NOMO-1 treated with dmso at 0.1 percent for 144 hours (cell line): ENCODE measurements at regions not wholly inside any gene's neighbourhood (a gene's known extent, or its start where the extent isn't known, plus 50 kb on each side); places are given as distances from the start of the nearest gene placed in this dataset.
"Not testable (repeated sequence)": the region's sequence is repeated elsewhere in the genome, so short reads cannot be mapped to it uniquely, and the experiment has no call there.

Experiments used
- DNase-seq: peaks from one replicate; lab custom pipeline; 2025; ENCODE audit not compliant: unreplicated experiment; lab: John Stamatoyannopoulos, UW

- no peak for DNase-seq
These were observed 93.7 kb downstream of the MRM1 start for GRCh38 chr17:36695082-36695481.

- not testable (repeated sequence) for DNase-seq
These were observed 94.3 kb downstream of the MRM1 start for GRCh38 chr17:36695710-36696109.

- DNase-seq = no peak
These were observed 95.4 kb downstream of the MRM1 start for GRCh38 chr17:36696805-36697204.

GRCh38 chr17:36697903-36698530 is 96.6 kb downstream of the MRM1 start:
- no peak for DNase-seq

- no peak for DNase-seq
These were observed 100.2 kb downstream of the MRM1 start for GRCh38 chr17:36701429-36702099.

- DNase-seq = no peak
These were observed 101.3 kb downstream of the MRM1 start for GRCh38 chr17:36702636-36703035.

GRCh38 chr17:36703860-36704266 is 102.5 kb downstream of the MRM1 start:
- peak; percentile 5 for DNase-seq

- DNase-seq = no peak
These were observed 104.0 kb downstream of the MRM1 start for GRCh38 chr17:36705283-36705795.

GRCh38 chr17:36705874-36706731 is 104.7 kb downstream of the MRM1 start:
- peak; percentile 19 for DNase-seq

- no peak for DNase-seq
These were observed 106.5 kb downstream of the MRM1 start for GRCh38 chr17:36707904-36708303.

- no peak for DNase-seq
These were observed 113.4 kb downstream of the MRM1 start for GRCh38 chr17:36714789-36715188.

GRCh38 chr17:36715951-36716350 is 114.6 kb downstream of the MRM1 start:
- no peak for DNase-seq

GRCh38 chr17:36717088-36717487 is 115.7 kb downstream of the MRM1 start:
- no peak for DNase-seq

- no peak for DNase-seq
These were observed 118.7 kb downstream of the MRM1 start for GRCh38 chr17:36720131-36720530.

- peak; percentile 42 for DNase-seq
These were observed 120.3 kb downstream of the MRM1 start for GRCh38 chr17:36721560-36722120.

GRCh38 chr17:36722121-36722902 is 120.9 kb downstream of the MRM1 start:
- peak; percentile 42 for DNase-seq

GRCh38 chr17:36722903-36723263 is 121.5 kb downstream of the MRM1 start:
- no peak for DNase-seq

- no peak for DNase-seq
These were observed 122.2 kb downstream of the MRM1 start for GRCh38 chr17:36723459-36724025.

GRCh38 chr17:36726199-36726598 is 124.8 kb downstream of the MRM1 start:
- DNase-seq = no peak

- no peak for DNase-seq
These were observed 125.7 kb downstream of the MRM1 start for GRCh38 chr17:36727052-36727451.
